Neutrophil (primary cell): ENCODE measurements at regions not wholly inside any gene's neighbourhood (a gene's known extent, or its start where the extent isn't known, plus 50 kb on each side); places are given as distances from the start of the nearest gene placed in this dataset.

Experiments used
- H3K27ac ChIP-seq: fragments of 200-600 bp; sonication (generic); 2 replicates; pipeline ENCODE4 v1.5.1; 2016; ENCODE audit warnings: mild to moderate bottlenecking, moderate library complexity
- H3K27me3 ChIP-seq: fragments of 200-600 bp; sonication (generic); 2 replicates; pipeline ENCODE4 v1.6.0; 2016; ENCODE audit warnings: mild to moderate bottlenecking
- H3K36me3 ChIP-seq: fragments of 200-600 bp; sonication (generic); 2 replicates; pipeline ENCODE4 v1.5.1; 2017
- H3K4me1 ChIP-seq, 2 experiments: fragments of 200-600 bp in 1 of 2; sonication (generic) in 1 of 2; 1 replicate in 1 of 2; 2 replicates in 1 of 2; pipeline versions ENCODE4 v1.5.1 to v1.6.1; 2013 to 2016; ENCODE audit warnings: low read depth in 1 of 2, low read length in 1 of 2, mild to moderate bottlenecking in 1 of 2, moderate library complexity in 1 of 2; ENCODE audit not compliant: control insufficient read depth in 1 of 2, insufficient read depth in 1 of 2
- H3K4me3 ChIP-seq, 2 experiments: fragments of 200-600 bp in 1 of 2; sonication (generic) in 1 of 2; 1 replicate in 1 of 2; 2 replicates in 1 of 2; pipeline ENCODE4 v1.5.1; 2013 to 2016; ENCODE audit warnings: low read depth in 1 of 2, low read length in 1 of 2, mild to moderate bottlenecking in 1 of 2, moderate library complexity in 1 of 2
- H3K9me3 ChIP-seq: fragments of 200-600 bp; sonication (generic); 2 replicates; pipeline ENCODE4 v1.5.1; 2016
- CTCF ChIP-seq: fragments of 200-600 bp; sonication (generic); IDR thresholded peaks from 2 replicates; pipeline ENCODE4 v1.5.1; 2016; ENCODE audit warnings: antibody characterized with exemption

DNA sequence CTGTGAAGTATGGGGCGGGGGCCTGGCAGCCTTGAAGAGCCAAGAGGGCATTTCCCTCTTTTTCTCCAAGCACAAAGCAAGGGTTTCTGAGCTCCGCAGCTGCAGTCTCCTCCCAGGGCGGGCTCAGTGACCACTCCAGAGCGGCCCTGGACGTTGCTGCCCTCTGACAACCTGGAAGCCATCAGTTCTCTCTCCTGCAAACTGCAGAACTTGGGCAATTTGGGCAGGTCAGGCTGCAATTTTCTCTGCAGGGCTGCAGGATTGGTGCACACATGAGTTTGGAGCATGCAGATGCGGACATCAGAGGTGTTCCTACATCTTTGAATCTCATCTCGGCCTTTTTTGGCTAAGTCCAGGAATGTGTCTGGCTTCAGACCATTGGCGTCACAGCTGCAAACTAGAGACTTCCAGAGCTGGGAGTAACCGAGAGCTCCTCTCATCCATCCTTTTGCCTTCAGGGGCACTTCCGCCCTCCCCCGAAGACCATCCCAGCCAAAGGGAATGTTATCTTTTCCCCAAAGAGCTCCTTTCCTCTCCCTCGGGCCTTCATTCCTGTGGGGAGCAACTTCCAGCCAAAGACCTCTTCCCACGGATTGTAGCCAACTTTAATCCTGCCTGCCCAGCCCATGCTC, 139.6 kb upstream of the WNT4 start:
- no peaks in the 10 kb centered on the region for H3K9me3 ChIP-seq
- H3K36me3 ChIP-seq = no peaks in the 10 kb centered on the region
- no peaks in the 10 kb centered on the region for H3K4me1 ChIP-seq
- H3K27ac ChIP-seq = no peak overlapping the region
- no peak for TF ChIP-seq CTCF
- H3K27me3 ChIP-seq = peaks cover 12% of the 10 kb centered on the region
- no peak overlapping the region for H3K4me3 ChIP-seq

- H3K27ac ChIP-seq = no peak overlapping the region
- no peaks in the 10 kb centered on the region for H3K4me1 ChIP-seq
- no peak for TF ChIP-seq CTCF
- no peaks in the 10 kb centered on the region for H3K36me3 ChIP-seq
- peaks cover 12% of the 10 kb centered on the region for H3K27me3 ChIP-seq
- no peak overlapping the region for H3K4me3 ChIP-seq
- H3K9me3 ChIP-seq = no peaks in the 10 kb centered on the region
Measured at GRCh38 chr1:22283596-22283995, 140.7 kb upstream of the WNT4 start.

- no peaks in the 10 kb centered on the region for H3K4me1 ChIP-seq
- no peak overlapping the region for H3K27ac ChIP-seq
- peaks cover 12% of the 10 kb centered on the region for H3K27me3 ChIP-seq
- H3K9me3 ChIP-seq = no peaks in the 10 kb centered on the region
- no peak overlapping the region for H3K4me3 ChIP-seq
- TF ChIP-seq CTCF = no peak
- no peaks in the 10 kb centered on the region for H3K36me3 ChIP-seq
Measured at GRCh38 chr1:22284236-22284635, 141.3 kb upstream of the WNT4 start.

GRCh38 chr1:22284906-22285548, 142.1 kb upstream of the WNT4 start:
- peaks cover 12% of the 10 kb centered on the region for H3K27me3 ChIP-seq
- no peak for TF ChIP-seq CTCF
- H3K4me3 ChIP-seq = no peak overlapping the region
- H3K9me3 ChIP-seq = no peaks in the 10 kb centered on the region
- H3K36me3 ChIP-seq = no peaks in the 10 kb centered on the region
- no peak overlapping the region for H3K27ac ChIP-seq
- H3K4me1 ChIP-seq = no peaks in the 10 kb centered on the region

- H3K4me3 ChIP-seq = no peak overlapping the region
- H3K27ac ChIP-seq = no peak overlapping the region
- H3K9me3 ChIP-seq = no peaks in the 10 kb centered on the region
- H3K4me1 ChIP-seq = no peaks in the 10 kb centered on the region
- no peak for TF ChIP-seq CTCF
- no peaks in the 10 kb centered on the region for H3K36me3 ChIP-seq
- H3K27me3 ChIP-seq = peaks cover 16% of the 10 kb centered on the region
Measured at GRCh38 chr1:22285549-22286396, 142.9 kb upstream of the WNT4 start.
